GM12878 (cell line): ENCODE measurements at regions not wholly inside any gene's neighbourhood (a gene's known extent, or its start where the extent isn't known, plus 50 kb on each side); places are given as distances from the start of the nearest gene placed in this dataset.
"Not testable (repeated sequence)": the region's sequence is repeated elsewhere in the genome, so short reads cannot be mapped to it uniquely, and the experiment has no call there.

ENCODE experiments used
- SUZ12 ChIP-seq: fragments of 200-600 bp; sonication (generic); IDR thresholded peaks from one replicate; pipeline ENCODE4 v1.6.1; 2018; ENCODE audit warnings: antibody characterized with exemption, mild to moderate bottlenecking; ENCODE audit not compliant: unreplicated experiment
- ZNF384 ChIP-seq: IDR thresholded peaks from 2 replicates; pipeline ENCODE4 v1.6.1; 2012; ENCODE audit warnings: low read depth, mild to moderate bottlenecking, low read length, improper control_type of control experiment, borderline replicate concordance
- TF ChIP-seq, protein P1 (sequence below), 3 experiments: IDR thresholded peaks in 2 of 3; conservative IDR thresholded peaks in 1 of 3; 2 replicates each; pipeline ENCODE4 v1.5.1; 2011; ENCODE audit warnings: low read depth in 3 of 3, low read length in 3 of 3, mild to moderate bottlenecking in 3 of 3, control low read depth in 2 of 3, moderate library complexity in 2 of 3, inconsistent platforms in 1 of 3, mixed read lengths in 1 of 3; ENCODE audit not compliant: control insufficient read depth in 2 of 3, insufficient read depth in 1 of 3; ENCODE audit errors: extremely low read depth in 1 of 3

DNA sequence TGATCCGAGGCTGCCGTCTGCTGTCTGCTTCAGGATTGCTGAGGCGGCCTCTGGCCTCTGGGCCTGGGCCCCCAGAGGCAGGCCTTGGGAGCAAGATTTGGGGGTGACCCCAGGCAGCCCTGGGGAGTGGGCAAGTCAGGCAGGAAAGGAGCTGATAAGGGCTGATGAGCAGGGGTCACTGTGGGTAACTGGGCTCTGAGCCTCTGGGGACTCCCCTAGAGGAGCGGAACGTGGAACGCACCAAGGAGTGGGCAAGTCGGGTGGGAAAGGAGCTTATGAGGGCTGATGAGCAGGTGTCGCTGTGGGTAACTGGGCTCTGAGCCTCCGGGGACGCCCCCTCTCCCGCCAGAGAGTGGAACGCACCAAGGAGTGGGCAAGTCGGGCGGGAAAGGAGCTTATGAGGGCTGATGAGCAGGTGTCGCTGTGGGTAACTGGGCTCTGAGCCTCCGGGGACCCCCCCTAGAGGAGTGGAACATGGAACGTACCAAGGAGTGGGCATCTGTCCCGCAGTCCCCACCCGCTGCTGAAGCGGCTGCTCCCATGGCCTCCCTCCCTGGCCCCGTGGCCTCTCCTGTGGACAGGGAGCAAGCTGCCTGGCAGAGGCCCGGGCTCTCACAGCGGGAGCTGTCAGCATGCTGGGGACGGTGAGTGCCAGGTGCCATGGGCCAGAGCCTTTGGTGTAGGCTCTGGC lies 152.3 kb upstream of the ZNF469 start:
- not testable (repeated sequence) for TF ChIP-seq ZNF384, SUZ12
- TF ChIP-seq, protein P1, sequence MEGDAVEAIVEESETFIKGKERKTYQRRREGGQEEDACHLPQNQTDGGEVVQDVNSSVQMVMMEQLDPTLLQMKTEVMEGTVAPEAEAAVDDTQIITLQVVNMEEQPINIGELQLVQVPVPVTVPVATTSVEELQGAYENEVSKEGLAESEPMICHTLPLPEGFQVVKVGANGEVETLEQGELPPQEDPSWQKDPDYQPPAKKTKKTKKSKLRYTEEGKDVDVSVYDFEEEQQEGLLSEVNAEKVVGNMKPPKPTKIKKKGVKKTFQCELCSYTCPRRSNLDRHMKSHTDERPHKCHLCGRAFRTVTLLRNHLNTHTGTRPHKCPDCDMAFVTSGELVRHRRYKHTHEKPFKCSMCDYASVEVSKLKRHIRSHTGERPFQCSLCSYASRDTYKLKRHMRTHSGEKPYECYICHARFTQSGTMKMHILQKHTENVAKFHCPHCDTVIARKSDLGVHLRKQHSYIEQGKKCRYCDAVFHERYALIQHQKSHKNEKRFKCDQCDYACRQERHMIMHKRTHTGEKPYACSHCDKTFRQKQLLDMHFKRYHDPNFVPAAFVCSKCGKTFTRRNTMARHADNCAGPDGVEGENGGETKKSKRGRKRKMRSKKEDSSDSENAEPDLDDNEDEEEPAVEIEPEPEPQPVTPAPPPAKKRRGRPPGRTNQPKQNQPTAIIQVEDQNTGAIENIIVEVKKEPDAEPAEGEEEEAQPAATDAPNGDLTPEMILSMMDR (IDR thresholded peaks at IDR 0.05 in 2 of 3, conservative IDR thresholded peaks at IDR 0.05 in 1 of 3; ENCODE audit: control insufficient read depth in 2 of 3, extremely low read depth in 1 of 3, insufficient read depth in 1 of 3, low read depth in 3 of 3, low read length in 3 of 3): not testable (repeated sequence)
